ENCODE measurements at regions not wholly inside any gene's neighbourhood (a gene's known extent, or its start where the extent isn't known, plus 50 kb on each side); places are given as distances from the start of the nearest gene placed in this dataset.

DNA sequence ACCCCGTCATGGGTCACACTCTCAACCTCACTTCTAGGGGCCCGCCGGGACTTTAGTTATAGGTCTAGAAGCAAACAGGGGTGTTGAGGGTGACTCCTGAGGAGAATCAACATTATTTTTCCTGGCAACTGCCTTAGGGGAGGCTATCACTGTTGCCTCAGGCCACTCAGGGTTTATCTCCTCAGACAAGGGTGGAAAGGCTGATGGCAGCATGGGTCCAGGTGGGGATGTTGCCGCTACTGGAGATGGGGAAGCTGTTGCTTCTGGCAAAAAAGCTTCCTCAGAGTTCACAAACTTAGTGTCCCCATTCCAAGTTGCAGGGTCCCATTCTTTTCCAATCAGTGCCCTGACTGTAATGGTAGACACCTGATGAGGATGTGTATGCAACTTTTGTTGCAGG is 467.4 kb upstream of the RGS6 start:
- Histone ChIP-seq H3K36me3 (ENCODE audit: insufficient read depth, low read length) (no peaks in the 10 kb centered on the region), H3K4me1 (ENCODE audit: insufficient read depth, low read length) (no peaks in the 10 kb centered on the region), H3K9ac (ENCODE audit: low read depth, low read length) (no peak overlapping the region), H3K9me3 (ENCODE audit: control insufficient read depth, insufficient read depth, low read length) (no peaks in the 10 kb centered on the region)

DNA sequence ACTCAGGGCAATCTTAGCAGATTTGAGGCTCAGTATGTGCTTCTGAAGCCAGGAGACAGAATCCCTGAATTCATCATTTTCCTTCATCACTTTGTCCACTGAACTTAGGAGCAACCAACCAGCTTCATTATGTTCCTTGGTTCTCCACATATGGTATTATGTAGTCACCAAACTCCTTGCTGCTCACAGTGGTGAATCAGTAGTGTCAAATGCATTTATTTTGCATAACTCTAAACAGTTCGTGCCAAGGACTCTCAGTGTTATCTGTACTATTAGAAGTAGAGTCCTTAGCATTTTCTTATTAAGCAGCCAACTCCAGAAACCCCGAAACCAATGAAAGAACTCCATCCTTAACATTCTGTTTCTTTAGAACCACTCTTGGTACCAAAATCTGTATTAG is 466.9 kb upstream of the RGS6 start:
- Histone ChIP-seq H3K36me3 (ENCODE audit: insufficient read depth, low read length) (no peaks in the 10 kb centered on the region), H3K9ac (ENCODE audit: low read depth, low read length) (no peak overlapping the region), H3K4me1 (ENCODE audit: insufficient read depth, low read length) (no peaks in the 10 kb centered on the region), H3K9me3 (ENCODE audit: control insufficient read depth, insufficient read depth, low read length) (no peaks in the 10 kb centered on the region)

DNA sequence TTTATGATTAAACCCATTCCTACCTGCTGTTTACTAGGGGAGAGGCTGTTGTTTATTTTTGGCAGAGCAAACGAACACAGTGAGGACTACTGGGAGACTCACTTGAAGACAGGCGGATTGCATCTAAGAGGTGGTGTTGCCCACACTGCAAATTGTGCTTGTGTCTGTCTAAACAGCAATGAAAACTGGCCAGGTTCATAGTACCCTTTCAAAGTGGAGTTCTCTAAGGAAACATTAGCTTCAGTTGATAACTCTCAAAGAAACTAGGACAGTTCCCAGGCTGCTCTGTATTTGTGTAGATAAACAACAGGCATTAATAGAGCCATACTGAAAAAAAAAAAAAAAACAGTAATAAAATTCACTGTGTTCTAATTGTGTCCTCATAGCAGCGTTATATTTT is 466.0 kb upstream of the RGS6 start:
- H3K9ac ChIP-seq (ENCODE audit: low read depth, low read length): no peak overlapping the region
- H3K36me3 ChIP-seq (ENCODE audit: insufficient read depth, low read length): no peaks in the 10 kb centered on the region
- no peaks in the 10 kb centered on the region for H3K9me3 ChIP-seq (ENCODE audit: control insufficient read depth, insufficient read depth, low read length)
- no peaks in the 10 kb centered on the region for H3K4me1 ChIP-seq (ENCODE audit: insufficient read depth, low read length)

DNA sequence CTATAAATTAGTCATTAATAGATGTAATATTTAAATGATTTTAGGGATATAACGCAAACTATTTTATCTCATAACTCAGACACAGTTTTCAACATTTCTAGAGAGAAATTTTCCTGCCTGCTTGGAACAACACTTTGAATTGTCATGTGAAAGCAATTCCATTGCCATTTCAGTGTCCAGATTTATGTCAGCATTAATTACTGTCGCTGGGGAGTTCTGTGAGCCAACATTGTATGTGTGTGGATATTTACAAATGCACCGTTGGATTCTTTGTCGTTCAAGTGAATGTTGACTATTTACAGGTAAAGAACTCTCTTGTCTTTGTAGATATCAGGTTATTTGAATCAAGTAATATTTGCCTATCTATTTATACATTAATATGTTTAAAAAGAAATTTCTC is 465.3 kb upstream of the RGS6 start:
- Histone ChIP-seq H3K9ac (ENCODE audit: low read depth, low read length) (no peak overlapping the region), H3K36me3 (ENCODE audit: insufficient read depth, low read length) (no peaks in the 10 kb centered on the region), H3K4me1 (ENCODE audit: insufficient read depth, low read length) (no peaks in the 10 kb centered on the region), H3K9me3 (ENCODE audit: control insufficient read depth, insufficient read depth, low read length) (no peaks in the 10 kb centered on the region)

DNA sequence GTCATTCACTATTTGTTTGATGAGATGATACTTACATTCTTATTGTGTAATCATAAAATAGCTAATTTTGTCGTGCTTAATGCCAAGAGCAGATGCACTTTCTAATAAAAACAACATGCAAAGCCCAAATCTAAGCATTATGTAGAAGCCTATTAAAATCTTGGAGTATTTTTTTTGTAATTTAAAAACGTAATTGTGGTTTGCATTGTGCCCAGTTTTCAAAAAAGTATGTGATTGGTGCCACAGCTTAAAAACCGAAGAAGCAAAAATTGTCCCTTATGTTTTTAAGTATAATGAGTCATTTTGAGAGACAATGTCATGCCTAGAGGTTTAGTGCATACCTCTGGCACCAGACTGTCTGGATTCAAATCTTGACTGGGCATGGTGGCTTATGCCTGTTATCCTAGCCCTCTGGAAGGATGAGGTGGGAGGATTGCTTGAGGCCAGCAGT is 464.8 kb upstream of the RGS6 start:
- Histone ChIP-seq H3K9ac (ENCODE audit: low read depth, low read length) (no peak overlapping the region), H3K9me3 (ENCODE audit: control insufficient read depth, insufficient read depth, low read length) (no peaks in the 10 kb centered on the region), H3K4me1 (ENCODE audit: insufficient read depth, low read length) (no peaks in the 10 kb centered on the region), H3K36me3 (ENCODE audit: insufficient read depth, low read length) (no peaks in the 10 kb centered on the region)

DNA sequence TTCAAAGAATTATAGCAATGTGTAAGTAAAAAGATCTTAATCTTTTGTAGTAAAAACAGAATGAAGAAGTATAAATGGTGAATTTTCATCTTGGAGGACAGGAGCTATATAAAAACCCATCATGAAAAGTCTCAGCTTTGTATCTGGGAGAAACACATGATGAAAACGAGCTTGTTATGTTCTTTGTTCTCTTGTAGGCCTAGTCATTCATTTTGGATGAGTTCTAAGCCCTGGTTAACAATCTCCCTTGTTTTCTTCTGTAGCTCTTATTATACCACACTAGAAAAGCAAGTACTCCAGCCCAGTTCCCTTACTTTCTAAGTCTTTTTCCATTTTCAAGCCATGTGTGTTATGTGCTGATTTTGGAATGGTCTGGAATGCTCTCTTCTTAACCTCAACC is 463.5 kb upstream of the RGS6 start:
- Histone ChIP-seq H3K4me1 (ENCODE audit: insufficient read depth, low read length) (no peaks in the 10 kb centered on the region), H3K9me3 (ENCODE audit: control insufficient read depth, insufficient read depth, low read length) (no peaks in the 10 kb centered on the region), H3K36me3 (ENCODE audit: insufficient read depth, low read length) (no peaks in the 10 kb centered on the region), H3K9ac (ENCODE audit: low read depth, low read length) (no peak overlapping the region)

DNA sequence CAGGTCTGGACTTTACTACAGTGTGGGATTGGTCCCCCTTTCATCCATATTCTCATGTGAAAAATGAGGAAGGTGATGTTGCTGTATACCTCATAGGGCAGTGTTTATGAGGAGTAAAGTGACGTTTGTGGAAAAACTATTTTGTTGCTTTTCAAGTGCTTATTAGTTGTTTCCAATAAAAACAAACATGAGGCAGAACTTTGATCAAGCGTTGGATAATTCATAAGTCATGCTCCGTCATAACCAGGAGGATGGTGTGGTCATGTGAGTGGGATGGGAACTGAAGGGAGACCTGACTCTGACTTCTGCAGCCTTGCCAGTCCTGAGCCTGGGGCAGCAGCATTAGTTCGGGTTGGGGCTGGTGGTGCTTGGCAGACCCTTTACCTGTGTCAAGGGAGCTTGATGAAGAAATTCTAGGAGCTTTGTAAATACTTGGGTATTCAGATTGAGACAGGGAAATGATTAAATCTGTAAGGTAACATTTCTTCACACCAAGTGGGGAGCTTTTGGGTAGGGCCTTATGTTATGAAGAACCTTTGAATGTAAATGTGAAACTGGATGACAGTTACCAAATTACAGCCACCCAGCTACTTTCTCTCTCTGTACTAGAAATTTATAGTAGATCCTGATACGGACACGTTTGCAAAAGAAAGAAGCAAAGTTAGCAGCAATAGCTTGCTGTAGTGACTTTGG is 462.4 kb upstream of the RGS6 start:
- H3K9ac ChIP-seq (ENCODE audit: low read depth, low read length): no peak overlapping the region
- no peaks in the 10 kb centered on the region for H3K36me3 ChIP-seq (ENCODE audit: insufficient read depth, low read length)
- H3K4me1 ChIP-seq (ENCODE audit: insufficient read depth, low read length): no peaks in the 10 kb centered on the region
- H3K9me3 ChIP-seq (ENCODE audit: control insufficient read depth, insufficient read depth, low read length): no peaks in the 10 kb centered on the region

DNA sequence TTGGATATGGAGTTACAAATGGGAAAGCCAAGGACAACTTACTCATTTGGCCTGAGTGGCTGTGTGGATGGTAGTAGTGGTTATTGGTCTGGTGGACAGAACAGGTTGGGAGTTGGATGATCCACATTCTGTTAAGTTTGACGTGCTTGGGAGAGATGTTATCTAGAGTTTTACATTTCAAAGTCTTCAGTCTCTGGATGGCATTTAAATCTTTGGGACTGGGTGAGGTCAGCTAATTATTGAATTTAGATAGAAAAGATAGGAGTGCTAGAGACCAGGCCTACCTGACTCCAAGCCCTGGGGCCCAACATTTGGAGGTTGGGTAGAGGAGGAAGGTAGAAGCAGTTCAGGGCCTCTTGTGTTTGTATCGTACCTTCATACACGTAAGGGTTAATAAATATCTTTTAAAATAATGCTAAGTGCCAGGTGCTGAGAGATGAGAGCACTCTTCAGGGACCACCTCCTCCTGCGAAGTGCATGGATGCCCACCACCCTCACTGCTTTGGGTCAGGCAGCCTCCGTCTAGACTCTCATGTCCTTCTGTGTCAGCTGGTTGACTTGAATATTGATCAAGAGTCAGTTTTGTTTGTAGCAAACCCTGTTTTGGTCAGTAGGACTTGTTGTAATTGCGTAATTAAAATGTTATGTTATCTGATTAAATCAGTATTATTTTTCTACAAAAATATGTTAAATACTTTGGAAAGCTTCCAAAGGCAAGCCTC is 460.4 kb upstream of the RGS6 start:
- Histone ChIP-seq H3K4me1 (ENCODE audit: insufficient read depth, low read length) (no peaks in the 10 kb centered on the region), H3K9me3 (ENCODE audit: control insufficient read depth, insufficient read depth, low read length) (no peaks in the 10 kb centered on the region), H3K9ac (ENCODE audit: low read depth, low read length) (no peak overlapping the region), H3K36me3 (ENCODE audit: insufficient read depth, low read length) (no peaks in the 10 kb centered on the region)

DNA sequence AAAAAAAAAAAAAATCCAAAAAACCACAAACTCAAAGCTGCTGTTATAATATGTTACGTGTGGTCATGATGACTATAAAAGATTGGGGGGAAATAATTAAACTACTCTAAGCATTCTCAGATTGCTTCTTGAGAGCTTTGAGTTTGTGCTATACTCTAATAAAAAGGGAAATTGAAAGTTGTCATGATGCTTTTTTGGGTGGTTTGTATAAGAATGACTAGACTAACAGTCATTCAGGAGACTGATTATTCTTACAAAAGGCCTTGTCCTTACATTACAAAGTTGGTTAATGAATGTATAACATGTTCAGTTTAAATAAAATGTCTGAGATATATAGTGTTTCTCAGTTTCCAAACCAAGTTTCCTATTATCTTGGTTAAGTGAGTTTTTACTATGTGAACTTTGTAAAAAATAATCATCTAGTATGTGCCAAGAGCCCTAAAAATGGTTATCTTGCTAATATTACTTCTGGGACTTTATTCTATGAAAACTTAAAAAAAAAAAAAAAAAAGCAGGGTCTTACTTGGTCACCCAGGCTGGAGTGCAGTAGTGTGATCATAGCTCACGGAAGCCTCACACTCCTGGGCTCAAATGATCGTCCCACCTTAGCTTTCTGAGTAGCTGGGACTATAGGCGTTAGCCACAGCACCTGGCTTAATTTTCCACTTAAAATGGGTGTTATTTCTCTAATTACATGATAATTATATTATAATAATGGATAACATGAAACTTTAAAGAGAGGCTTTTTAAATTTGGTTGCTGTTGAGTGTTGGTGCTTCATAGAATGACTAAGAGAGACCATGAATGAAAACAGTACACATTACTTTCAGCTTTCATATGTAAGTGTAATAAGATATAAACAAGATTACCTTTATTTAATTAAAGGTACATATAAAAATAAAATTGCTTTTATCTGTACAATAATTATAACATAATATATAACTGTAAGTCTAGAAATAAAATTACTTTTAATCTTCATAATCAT is 459.6 kb upstream of the RGS6 start:
- Histone ChIP-seq H3K36me3 (ENCODE audit: insufficient read depth, low read length) (no peaks in the 10 kb centered on the region), H3K4me1 (ENCODE audit: insufficient read depth, low read length) (no peaks in the 10 kb centered on the region), H3K9ac (ENCODE audit: low read depth, low read length) (no peak overlapping the region), H3K9me3 (ENCODE audit: control insufficient read depth, insufficient read depth, low read length) (no peaks in the 10 kb centered on the region)

DNA sequence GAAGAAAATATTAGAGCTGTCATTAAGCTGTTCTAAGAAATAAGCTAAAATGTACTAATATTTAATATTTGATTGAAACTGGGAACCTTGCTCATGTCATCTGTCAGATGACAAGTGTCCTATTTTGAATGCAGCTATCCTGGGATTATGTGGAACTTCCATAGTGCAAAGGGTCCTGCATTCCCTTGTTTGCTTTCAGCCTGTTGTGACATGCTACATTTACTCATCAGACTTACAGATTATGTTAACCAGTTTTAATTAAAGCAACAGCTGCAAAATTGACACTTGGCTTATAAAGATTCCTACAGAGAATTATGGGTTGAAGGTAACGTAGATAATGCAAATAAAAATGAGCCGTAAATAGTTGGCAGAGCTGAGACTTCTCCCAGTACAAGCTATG is 458.4 kb upstream of the RGS6 start:
- Histone ChIP-seq H3K36me3 (ENCODE audit: insufficient read depth, low read length) (no peaks in the 10 kb centered on the region), H3K9ac (ENCODE audit: low read depth, low read length) (no peak overlapping the region), H3K9me3 (ENCODE audit: control insufficient read depth, insufficient read depth, low read length) (no peaks in the 10 kb centered on the region), H3K4me1 (ENCODE audit: insufficient read depth, low read length) (peaks cover 4% of the 10 kb centered on the region)

DNA sequence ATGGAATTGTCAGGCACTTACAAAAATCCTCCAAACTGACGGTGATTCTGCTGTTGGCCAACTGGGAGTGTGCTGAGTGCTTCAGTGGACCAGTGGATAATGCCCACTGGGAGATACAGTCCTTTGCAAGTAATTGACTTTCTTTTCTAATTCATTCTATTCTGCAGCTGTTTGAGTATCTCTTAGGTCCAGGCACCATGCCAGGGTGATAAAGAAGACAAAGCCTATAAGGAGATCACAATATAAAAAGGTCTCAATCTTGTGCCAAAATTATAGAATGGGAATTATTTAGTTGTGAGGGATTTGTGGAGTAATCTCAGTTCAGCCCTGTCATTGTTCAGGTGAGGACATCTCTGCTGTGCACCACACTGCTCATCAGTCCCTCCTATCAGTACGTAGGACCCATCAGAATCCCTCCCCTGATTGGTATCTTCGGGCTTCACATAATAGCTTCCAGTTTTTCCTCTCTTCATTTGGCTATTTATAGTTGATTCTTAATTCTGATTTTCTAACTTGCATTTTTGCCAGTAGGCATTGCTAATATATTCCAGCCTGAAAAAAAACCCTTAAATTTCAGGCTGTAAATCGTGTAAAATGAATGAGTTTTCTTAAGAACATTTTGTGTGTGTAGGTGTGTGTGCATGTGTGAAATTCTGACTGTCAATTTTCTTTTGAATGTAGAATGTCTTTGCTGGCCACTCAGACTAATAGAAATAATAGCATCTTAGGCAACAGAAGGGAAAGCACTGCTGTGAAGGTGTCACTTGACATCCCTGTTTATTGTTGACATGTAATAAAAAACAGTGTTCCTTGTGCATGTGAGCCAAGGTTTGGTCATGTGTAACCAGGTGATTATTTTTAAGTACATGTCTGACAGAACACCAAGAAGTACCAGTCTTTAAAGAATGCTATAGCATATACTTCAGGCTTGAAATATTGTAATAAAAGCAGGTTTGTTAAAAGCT is 457.6 kb upstream of the RGS6 start:
- H3K9ac ChIP-seq (ENCODE audit: low read depth, low read length): no peak overlapping the region
- no peaks in the 10 kb centered on the region for H3K9me3 ChIP-seq (ENCODE audit: control insufficient read depth, insufficient read depth, low read length)
- H3K36me3 ChIP-seq (ENCODE audit: insufficient read depth, low read length): no peaks in the 10 kb centered on the region
- peaks cover 5% of the 10 kb centered on the region for H3K4me1 ChIP-seq (ENCODE audit: insufficient read depth, low read length)

DNA sequence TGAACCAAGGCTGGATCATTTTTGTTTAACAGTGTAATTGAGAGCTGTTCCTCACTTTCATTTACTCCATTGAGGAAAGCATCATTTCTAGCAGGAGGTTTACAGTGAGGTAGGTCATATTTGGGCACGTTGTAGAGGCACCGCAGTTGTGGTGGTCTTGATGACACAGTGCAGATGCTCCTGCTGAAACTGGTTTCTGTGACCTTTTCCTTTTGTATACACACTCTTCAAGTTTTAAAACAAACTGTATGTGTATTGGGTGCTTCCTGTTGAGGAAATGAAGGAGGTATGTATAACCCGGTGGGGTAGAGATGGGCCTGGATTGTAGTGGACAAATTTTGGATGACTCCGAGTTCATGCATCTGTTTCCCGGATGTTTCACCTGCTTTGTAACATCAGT is 456.3 kb upstream of the RGS6 start:
- Histone ChIP-seq H3K9me3 (ENCODE audit: control insufficient read depth, insufficient read depth, low read length) (no peaks in the 10 kb centered on the region), H3K4me1 (ENCODE audit: insufficient read depth, low read length) (peaks cover 10% of the 10 kb centered on the region), H3K36me3 (ENCODE audit: insufficient read depth, low read length) (no peaks in the 10 kb centered on the region), H3K9ac (ENCODE audit: low read depth, low read length) (no peak overlapping the region)

DNA sequence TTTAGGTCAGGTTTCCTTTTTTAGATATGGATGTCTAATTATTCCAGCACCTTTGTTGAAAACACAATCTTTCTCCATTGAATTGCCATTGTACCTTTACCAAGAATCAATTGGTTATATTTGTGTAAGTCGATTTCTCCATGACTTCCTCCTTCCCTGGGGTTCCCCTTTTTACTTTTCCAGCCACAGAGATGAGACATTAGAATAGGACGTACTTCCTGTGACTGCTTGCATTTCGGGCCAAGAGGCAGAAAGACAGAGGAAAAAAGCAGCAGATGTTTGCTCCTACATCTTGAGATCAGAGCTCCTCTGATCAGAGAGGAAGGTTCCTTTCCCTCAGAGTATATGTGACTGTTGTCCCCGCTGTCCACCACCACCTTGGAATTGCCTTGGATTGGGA is 453.7 kb upstream of the RGS6 start:
- H3K4me1 ChIP-seq (ENCODE audit: insufficient read depth, low read length): peaks cover 15% of the 10 kb centered on the region
- no peaks in the 10 kb centered on the region for H3K9me3 ChIP-seq (ENCODE audit: control insufficient read depth, insufficient read depth, low read length)
- H3K36me3 ChIP-seq (ENCODE audit: insufficient read depth, low read length): no peaks in the 10 kb centered on the region
- no peak overlapping the region for H3K9ac ChIP-seq (ENCODE audit: low read depth, low read length)

Data from ES-I3 (cell line).